ENCODE measurements at regions not wholly inside any gene's neighbourhood (a gene's known extent, or its start where the extent isn't known, plus 50 kb on each side); places are given as distances from the start of the nearest gene placed in this dataset.

- Histone ChIP-seq H4K20me1 (ENCODE audit: low read depth, low read length) (no peaks in the 10 kb centered on the region), H3K27me3 (ENCODE audit: low read length) (no peaks in the 10 kb centered on the region), H3K79me2 (ENCODE audit: insufficient read depth, low read length) (no peaks in the 10 kb centered on the region), H3K9me2 (replicated peaks; ENCODE audit: insufficient read depth, low read length) (no peaks in the 10 kb centered on the region), H3F3A (ENCODE audit: insufficient read depth) (no peaks in the 10 kb centered on the region), H3K4me3 (ENCODE audit: insufficient read depth, low read length, poor library complexity, severe bottlenecking) (no peak overlapping the region), H3K27ac (ENCODE audit: low read depth, low read length) (no peak overlapping the region), H3K9ac (ENCODE audit: low read length) (no peak overlapping the region), H3K9me3 (ENCODE audit: insufficient read depth, low read length) (no peaks in the 10 kb centered on the region), H3K4me2 (ENCODE audit: low read depth, low read length, poor library complexity, severe bottlenecking) (no peak overlapping the region), H2AFZ (ENCODE audit: low read depth, low read length, severe bottlenecking) (no peak overlapping the region), H3K36me3 (ENCODE audit: low read length) (no peaks in the 10 kb centered on the region)
- TF ChIP-seq, protein P1, sequence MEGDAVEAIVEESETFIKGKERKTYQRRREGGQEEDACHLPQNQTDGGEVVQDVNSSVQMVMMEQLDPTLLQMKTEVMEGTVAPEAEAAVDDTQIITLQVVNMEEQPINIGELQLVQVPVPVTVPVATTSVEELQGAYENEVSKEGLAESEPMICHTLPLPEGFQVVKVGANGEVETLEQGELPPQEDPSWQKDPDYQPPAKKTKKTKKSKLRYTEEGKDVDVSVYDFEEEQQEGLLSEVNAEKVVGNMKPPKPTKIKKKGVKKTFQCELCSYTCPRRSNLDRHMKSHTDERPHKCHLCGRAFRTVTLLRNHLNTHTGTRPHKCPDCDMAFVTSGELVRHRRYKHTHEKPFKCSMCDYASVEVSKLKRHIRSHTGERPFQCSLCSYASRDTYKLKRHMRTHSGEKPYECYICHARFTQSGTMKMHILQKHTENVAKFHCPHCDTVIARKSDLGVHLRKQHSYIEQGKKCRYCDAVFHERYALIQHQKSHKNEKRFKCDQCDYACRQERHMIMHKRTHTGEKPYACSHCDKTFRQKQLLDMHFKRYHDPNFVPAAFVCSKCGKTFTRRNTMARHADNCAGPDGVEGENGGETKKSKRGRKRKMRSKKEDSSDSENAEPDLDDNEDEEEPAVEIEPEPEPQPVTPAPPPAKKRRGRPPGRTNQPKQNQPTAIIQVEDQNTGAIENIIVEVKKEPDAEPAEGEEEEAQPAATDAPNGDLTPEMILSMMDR (IDR thresholded peaks at IDR 0.05; ENCODE audit: insufficient read depth, low read length, poor library complexity, severe bottlenecking): no peak
- no peak for TF ChIP-seq EZH2phosphoT487 (conservative IDR thresholded peaks at IDR 0.05; ENCODE audit: low read length)
Measured at GRCh38 chr5:165000479-165001190, 1495.2 kb downstream of the MAT2B start.

DNA sequence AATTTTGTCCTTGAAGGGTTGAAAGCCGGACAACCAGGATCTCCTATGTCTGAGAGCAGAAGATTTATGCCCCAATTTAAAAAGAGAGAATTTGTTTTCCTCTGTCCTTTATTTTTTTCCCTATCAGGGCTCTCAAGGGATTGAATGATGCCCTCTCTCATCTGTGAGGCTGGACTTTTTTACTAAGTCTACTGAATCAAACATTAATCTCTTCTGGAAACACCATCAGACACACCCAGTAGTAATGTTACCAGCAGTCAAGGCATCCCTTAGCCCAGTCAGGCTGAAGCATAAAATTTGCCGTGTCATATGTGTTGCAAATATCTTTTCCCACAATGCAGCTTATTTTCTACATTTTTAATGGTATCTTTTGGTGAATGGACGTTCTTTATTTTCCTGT is 1497.9 kb downstream of the MAT2B start:
- Histone ChIP-seq H3K4me3 (ENCODE audit: insufficient read depth, low read length, poor library complexity, severe bottlenecking) (no peak overlapping the region), H3K79me2 (ENCODE audit: insufficient read depth, low read length) (no peaks in the 10 kb centered on the region), H4K20me1 (ENCODE audit: low read depth, low read length) (no peaks in the 10 kb centered on the region), H3K9me2 (replicated peaks; ENCODE audit: insufficient read depth, low read length) (no peaks in the 10 kb centered on the region), H3K36me3 (ENCODE audit: low read length) (no peaks in the 10 kb centered on the region), H3K4me2 (ENCODE audit: low read depth, low read length, poor library complexity, severe bottlenecking) (no peak overlapping the region), H3F3A (ENCODE audit: insufficient read depth) (no peaks in the 10 kb centered on the region), H2AFZ (ENCODE audit: low read depth, low read length, severe bottlenecking) (no peak overlapping the region), H3K9ac (ENCODE audit: low read length) (no peak overlapping the region), H3K9me3 (ENCODE audit: insufficient read depth, low read length) (no peaks in the 10 kb centered on the region), H3K27me3 (ENCODE audit: low read length) (no peaks in the 10 kb centered on the region), H3K27ac (ENCODE audit: low read depth, low read length) (no peak overlapping the region)
- TF ChIP-seq, protein P1 (IDR thresholded peaks at IDR 0.05; ENCODE audit: insufficient read depth, low read length, poor library complexity, severe bottlenecking): no peak
- TF ChIP-seq EZH2phosphoT487 (conservative IDR thresholded peaks at IDR 0.05; ENCODE audit: low read length): no peak

GRCh38 chr5:165004175-165004574 is 1498.8 kb downstream of the MAT2B start:
- H3K36me3 ChIP-seq (ENCODE audit: low read length): no peaks in the 10 kb centered on the region
- H2AFZ ChIP-seq (ENCODE audit: low read depth, low read length, severe bottlenecking): no peak overlapping the region
- no peaks in the 10 kb centered on the region for H3K9me2 ChIP-seq (replicated peaks; ENCODE audit: insufficient read depth, low read length)
- no peaks in the 10 kb centered on the region for H3K79me2 ChIP-seq (ENCODE audit: insufficient read depth, low read length)
- H4K20me1 ChIP-seq (ENCODE audit: low read depth, low read length): no peaks in the 10 kb centered on the region
- no peaks in the 10 kb centered on the region for H3K9me3 ChIP-seq (ENCODE audit: insufficient read depth, low read length)
- no peak overlapping the region for H3K9ac ChIP-seq (ENCODE audit: low read length)
- no peaks in the 10 kb centered on the region for H3K27me3 ChIP-seq (ENCODE audit: low read length)
- H3F3A ChIP-seq (ENCODE audit: insufficient read depth): no peaks in the 10 kb centered on the region
- H3K4me3 ChIP-seq (ENCODE audit: insufficient read depth, low read length, poor library complexity, severe bottlenecking): no peak overlapping the region
- TF ChIP-seq, protein P1 (IDR thresholded peaks at IDR 0.05; ENCODE audit: insufficient read depth, low read length, poor library complexity, severe bottlenecking): no peak
- no peak for TF ChIP-seq EZH2phosphoT487 (conservative IDR thresholded peaks at IDR 0.05; ENCODE audit: low read length)
- no peak overlapping the region for H3K27ac ChIP-seq (ENCODE audit: low read depth, low read length)
- H3K4me2 ChIP-seq (ENCODE audit: low read depth, low read length, poor library complexity, severe bottlenecking): no peak overlapping the region

Measured in SU-DHL-6 (cell line).